ENCODE measurements at regions not wholly inside any gene's neighbourhood (a gene's known extent, or its start where the extent isn't known, plus 50 kb on each side); places are given as distances from the start of the nearest gene placed in this dataset.

- in situ Hi-C loops (cut with MboI; ENCODE audit: low sequenced_read_pairs) = no loop called here
Observed at GRCh38 chr2:8615576-8616281, 66.1 kb upstream of the ID2 start.

GRCh38 chr2:8617048-8617447 is 64.8 kb upstream of the ID2 start:
- in situ Hi-C loops (cut with MboI; ENCODE audit: low sequenced_read_pairs) = no loop called here

GRCh38 chr2:8617590-8617989 is 64.3 kb upstream of the ID2 start:
- in situ Hi-C loops (cut with MboI; ENCODE audit: low sequenced_read_pairs) = no loop called here

- in situ Hi-C loops (cut with MboI; ENCODE audit: low sequenced_read_pairs) = no loop called here
Observed at GRCh38 chr2:8619071-8619470, 62.8 kb upstream of the ID2 start.

GRCh38 chr2:8620611-8621382 is 61.1 kb upstream of the ID2 start:
- in situ Hi-C loops (cut with MboI; ENCODE audit: low sequenced_read_pairs) = no loop called here

- in situ Hi-C loops (cut with MboI; ENCODE audit: low sequenced_read_pairs) = no loop called here
Observed at GRCh38 chr2:8622199-8622911, 59.5 kb upstream of the ID2 start.

- in situ Hi-C loops (cut with MboI; ENCODE audit: low sequenced_read_pairs) = no loop called here
Observed at GRCh38 chr2:8622924-8623465, 58.9 kb upstream of the ID2 start.

GRCh38 chr2:8623576-8623957 is 58.3 kb upstream of the ID2 start:
- in situ Hi-C loops (cut with MboI; ENCODE audit: low sequenced_read_pairs) = no loop called here

- in situ Hi-C loops (cut with MboI; ENCODE audit: low sequenced_read_pairs) = no loop called here
Observed at GRCh38 chr2:8623958-8624591, 57.8 kb upstream of the ID2 start.

- in situ Hi-C loops (cut with MboI; ENCODE audit: low sequenced_read_pairs) = no loop called here
Observed at GRCh38 chr2:8624855-8625398, 56.9 kb upstream of the ID2 start.

GRCh38 chr2:8625399-8626300 is 56.2 kb upstream of the ID2 start:
- in situ Hi-C loops (cut with MboI; ENCODE audit: low sequenced_read_pairs) = no loop called here

- in situ Hi-C loops (cut with MboI; ENCODE audit: low sequenced_read_pairs) = no loop called here
Observed at GRCh38 chr2:8626572-8626971, 55.3 kb upstream of the ID2 start.

GRCh38 chr2:8627019-8627691 is 54.7 kb upstream of the ID2 start:
- in situ Hi-C loops (cut with MboI; ENCODE audit: low sequenced_read_pairs) = no loop called here

- in situ Hi-C loops (cut with MboI; ENCODE audit: low sequenced_read_pairs) = no loop called here
Observed at GRCh38 chr2:8627692-8628085, 54.2 kb upstream of the ID2 start.

GRCh38 chr2:8628179-8628865 is 53.5 kb upstream of the ID2 start:
- in situ Hi-C loops (cut with MboI; ENCODE audit: low sequenced_read_pairs) = no loop called here

GRCh38 chr2:8628866-8629209 is 53.0 kb upstream of the ID2 start:
- in situ Hi-C loops (cut with MboI; ENCODE audit: low sequenced_read_pairs) = no loop called here

- in situ Hi-C loops (cut with MboI; ENCODE audit: low sequenced_read_pairs) = no loop called here
Observed at GRCh38 chr2:8629402-8629801, 52.5 kb upstream of the ID2 start.

GRCh38 chr2:8630676-8631464 is 51.0 kb upstream of the ID2 start:
- in situ Hi-C loops (cut with MboI; ENCODE audit: low sequenced_read_pairs) = no loop called here

All from HL-60/S4 treated with phorbol 12-myristate 13-acetate at 8.2 ng/mL for 4 days and 3 days (cell line).